GM23338 (cell line): ENCODE measurements at regions not wholly inside any gene's neighbourhood (a gene's known extent, or its start where the extent isn't known, plus 50 kb on each side); places are given as distances from the start of the nearest gene placed in this dataset.

Experiments used
- ATAC-seq: fragments of 200-7000 bp; cut with Tn5 transposase; 3 replicates; pipeline ENCODE4 v1.9.1; 2020
- DNase-seq: peaks from one replicate; pipeline ENCODE4 v3.0.0-alpha.2; 2015; ENCODE audit warnings: low spot score
- H2AFZ ChIP-seq: fragments of 200-600 bp; sonication (generic); 2 replicates; pipeline ENCODE4 v1.8.0; 2016; ENCODE audit warnings: antibody characterized with exemption, mild to moderate bottlenecking, moderate library complexity
- H3F3A ChIP-seq: fragments of 200-600 bp; sonication (generic); replicated peaks from 2 replicates; pipeline ENCODE4 v1.8.0; 2017; ENCODE audit warnings: antibody characterized with exemption, mixed run types, low read depth
- H3K27ac ChIP-seq: fragments of 200-600 bp; sonication (generic); 2 replicates; pipeline ENCODE4 v1.6.1; 2016; ENCODE audit warnings: low read depth
- H3K27me3 ChIP-seq: fragments of 200-600 bp; sonication (generic); 2 replicates; pipeline ENCODE4 v1.8.0; 2016; ENCODE audit warnings: mild to moderate bottlenecking, mixed run types, moderate library complexity; ENCODE audit not compliant: insufficient read depth
- H3K36me3 ChIP-seq: fragments of 200-600 bp; sonication (generic); 2 replicates; pipeline ENCODE4 v1.8.0; 2016; ENCODE audit warnings: mild to moderate bottlenecking; ENCODE audit not compliant: insufficient read depth
- H3K4me1 ChIP-seq: fragments of 200-600 bp; sonication (generic); 2 replicates; pipeline ENCODE4 v1.8.0; 2016; ENCODE audit warnings: mild to moderate bottlenecking, moderate library complexity; ENCODE audit not compliant: insufficient read depth
- H3K4me2 ChIP-seq: fragments of 200-600 bp; sonication (generic); 2 replicates; pipeline ENCODE4 v1.7.1; 2017; ENCODE audit warnings: mixed run types
- H3K4me3 ChIP-seq: fragments of 200-600 bp; sonication (generic); 2 replicates; pipeline ENCODE4 v1.6.1; 2016; ENCODE audit warnings: mixed run types
- H3K79me2 ChIP-seq: fragments of 200-600 bp; sonication (generic); replicated peaks from 2 replicates; pipeline ENCODE4 v1.8.0; 2017; ENCODE audit warnings: mild to moderate bottlenecking; ENCODE audit not compliant: insufficient read depth
- H3K9me2 ChIP-seq: fragments of 200-600 bp; sonication (generic); 2 replicates; pipeline ENCODE4 v1.8.0; 2017; ENCODE audit not compliant: insufficient read depth
- H4K20me1 ChIP-seq: fragments of 200-600 bp; sonication (generic); replicated peaks from 2 replicates; pipeline ENCODE4 v1.8.0; 2017; ENCODE audit warnings: mild to moderate bottlenecking; ENCODE audit not compliant: insufficient read depth
- H3K27ac Mint-ChIP-seq: 2 replicates; pipeline ENCODE4 v1.8.0; 2020; ENCODE audit warnings: inconsistent platforms, mild to moderate bottlenecking, moderate library complexity, mixed read lengths
- H3K27me3 Mint-ChIP-seq: 3 replicates; pipeline ENCODE4 v1.8.0; 2022; ENCODE audit warnings: low read depth, mild to moderate bottlenecking, moderate library complexity, mixed read lengths, inconsistent platforms; ENCODE audit not compliant: insufficient read depth, poor library complexity
- H3K36me3 Mint-ChIP-seq: 3 replicates; pipeline ENCODE4 v1.8.0; 2021; ENCODE audit warnings: low read depth, mild to moderate bottlenecking, inconsistent platforms, moderate library complexity, mixed read lengths
- H3K4me1 Mint-ChIP-seq: 3 replicates; pipeline ENCODE4 v1.8.0; 2020; ENCODE audit warnings: mild to moderate bottlenecking, inconsistent platforms, mixed read lengths
- H3K4me3 Mint-ChIP-seq: 3 replicates; pipeline ENCODE4 v1.8.0; 2021; ENCODE audit warnings: moderate library complexity, mild to moderate bottlenecking, inconsistent platforms, mixed read lengths
- H3K9me3 Mint-ChIP-seq: 3 replicates; pipeline ENCODE4 v1.8.0; 2020; ENCODE audit warnings: moderate library complexity, mild to moderate bottlenecking, inconsistent platforms, mixed read lengths
- CREB1 ChIP-seq: fragments of 250-450 bp; sonication (Bioruptor Pico); IDR thresholded peaks from 2 replicates; pipeline ENCODE4 v1.5.0; 2020; ENCODE audit warnings: low read depth, mild to moderate bottlenecking, moderate library complexity
- EZH2 ChIP-seq: fragments of 200-600 bp; sonication (generic); IDR thresholded peaks from one replicate; pipeline ENCODE4 v1.8.0; 2017; ENCODE audit warnings: antibody characterized with exemption, mild to moderate bottlenecking, low read depth; ENCODE audit not compliant: unreplicated experiment
- EZH2phosphoT487 ChIP-seq: fragments of 200-600 bp; sonication (generic); IDR thresholded peaks from one replicate; pipeline ENCODE4 v1.8.1; 2018; ENCODE audit warnings: antibody characterized with exemption; ENCODE audit not compliant: unreplicated experiment
- JUNB ChIP-seq: IDR thresholded peaks from one replicate; pipeline ENCODE4 v1.6.1; 2016; ENCODE audit warnings: antibody characterized with exemption; ENCODE audit not compliant: unreplicated experiment
- NANOG ChIP-seq: IDR thresholded peaks from 2 replicates; pipeline ENCODE4 v1.6.1; 2016; ENCODE audit warnings: antibody characterized with exemption, borderline replicate concordance
- POLR2AphosphoS5 ChIP-seq: IDR thresholded peaks from 2 replicates; pipeline ENCODE4 v1.6.1; 2016; ENCODE audit warnings: antibody characterized with exemption, low read depth
- STAT1 ChIP-seq: IDR thresholded peaks from one replicate; pipeline ENCODE4 v1.6.1; 2016; ENCODE audit warnings: antibody characterized with exemption; ENCODE audit not compliant: unreplicated experiment
- ZNF114 ChIP-seq: fragments of 250-450 bp; sonication (Bioruptor Pico); IDR thresholded peaks from 2 replicates; pipeline ENCODE4 v1.5.0; 2020; ENCODE audit warnings: mild to moderate bottlenecking, moderate library complexity
- ZNF331 ChIP-seq: fragments of 250-450 bp; sonication (Bioruptor Pico); IDR thresholded peaks from 2 replicates; pipeline ENCODE4 v1.5.0; 2020; ENCODE audit warnings: low read depth, mild to moderate bottlenecking, moderate library complexity
- TF ChIP-seq, protein P1 (sequence below): IDR thresholded peaks from 2 replicates; pipeline ENCODE4 v1.6.1; 2016; ENCODE audit warnings: antibody characterized with exemption
- TF ChIP-seq, protein P2 (sequence below): IDR thresholded peaks from one replicate; pipeline ENCODE4 v1.6.1; 2018; ENCODE audit warnings: antibody characterized with exemption; ENCODE audit not compliant: unreplicated experiment
- TF ChIP-seq, protein P3 (sequence below), 2 experiments: fragments of 200-600 bp in 1 of 2; sonication (generic) in 1 of 2; conservative IDR thresholded peaks; 2 replicates each; pipeline versions ENCODE4 v1.5.1 to v1.6.1; 2016 to 2017; ENCODE audit warnings: antibody characterized with exemption in 2 of 2, low read depth in 2 of 2, mild to moderate bottlenecking in 2 of 2, moderate library complexity in 1 of 2
- TF ChIP-seq, protein P4 (sequence below): fragments of 250-450 bp; sonication (Bioruptor Pico); IDR thresholded peaks from 2 replicates; pipeline ENCODE4 v1.5.0; 2020; ENCODE audit warnings: mild to moderate bottlenecking, moderate library complexity

GRCh38 chr7:23894892-23895569 is 185.0 kb downstream of the STK31 start:
- DNase-seq (no peak), ATAC-seq (no peak)
- Histone ChIP-seq H3K4me2 (no peak overlapping the region), H4K20me1 (no peaks in the 10 kb centered on the region), H3K9me2 (no peaks in the 10 kb centered on the region), H3K4me3 (no peak overlapping the region), H3K4me1 (no peaks in the 10 kb centered on the region), H2AFZ (no peak overlapping the region), H3K27ac (no peak overlapping the region), H3K79me2 (no peaks in the 10 kb centered on the region), H3F3A (no peaks in the 10 kb centered on the region), H3K36me3 (no peaks in the 10 kb centered on the region), H3K27me3 (no peaks in the 10 kb centered on the region)
- Mint-ChIP-seq H3K27me3 (no peaks in the 10 kb centered on the region), H3K36me3 (no peaks in the 10 kb centered on the region), H3K4me1 (peaks cover 3% of the 10 kb centered on the region; the same call in 2 of the 3 replicates), H3K9me3 (no peaks in the 10 kb centered on the region), H3K27ac (no peak overlapping the region), H3K4me3 (no peak overlapping the region)
- TF ChIP-seq, protein P1, sequence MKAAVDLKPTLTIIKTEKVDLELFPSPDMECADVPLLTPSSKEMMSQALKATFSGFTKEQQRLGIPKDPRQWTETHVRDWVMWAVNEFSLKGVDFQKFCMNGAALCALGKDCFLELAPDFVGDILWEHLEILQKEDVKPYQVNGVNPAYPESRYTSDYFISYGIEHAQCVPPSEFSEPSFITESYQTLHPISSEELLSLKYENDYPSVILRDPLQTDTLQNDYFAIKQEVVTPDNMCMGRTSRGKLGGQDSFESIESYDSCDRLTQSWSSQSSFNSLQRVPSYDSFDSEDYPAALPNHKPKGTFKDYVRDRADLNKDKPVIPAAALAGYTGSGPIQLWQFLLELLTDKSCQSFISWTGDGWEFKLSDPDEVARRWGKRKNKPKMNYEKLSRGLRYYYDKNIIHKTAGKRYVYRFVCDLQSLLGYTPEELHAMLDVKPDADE: no peak
- TF ChIP-seq CREB1 (CRISPR knock-in tag): no peak
- no peak for TF ChIP-seq EZH2phosphoT487
- no peak for TF ChIP-seq ZNF114 (CRISPR knock-in tag)
- TF ChIP-seq STAT1: no peak
- TF ChIP-seq ZNF331 (CRISPR knock-in tag): no peak
- no peak for TF ChIP-seq JUNB
- TF ChIP-seq, protein P2, sequence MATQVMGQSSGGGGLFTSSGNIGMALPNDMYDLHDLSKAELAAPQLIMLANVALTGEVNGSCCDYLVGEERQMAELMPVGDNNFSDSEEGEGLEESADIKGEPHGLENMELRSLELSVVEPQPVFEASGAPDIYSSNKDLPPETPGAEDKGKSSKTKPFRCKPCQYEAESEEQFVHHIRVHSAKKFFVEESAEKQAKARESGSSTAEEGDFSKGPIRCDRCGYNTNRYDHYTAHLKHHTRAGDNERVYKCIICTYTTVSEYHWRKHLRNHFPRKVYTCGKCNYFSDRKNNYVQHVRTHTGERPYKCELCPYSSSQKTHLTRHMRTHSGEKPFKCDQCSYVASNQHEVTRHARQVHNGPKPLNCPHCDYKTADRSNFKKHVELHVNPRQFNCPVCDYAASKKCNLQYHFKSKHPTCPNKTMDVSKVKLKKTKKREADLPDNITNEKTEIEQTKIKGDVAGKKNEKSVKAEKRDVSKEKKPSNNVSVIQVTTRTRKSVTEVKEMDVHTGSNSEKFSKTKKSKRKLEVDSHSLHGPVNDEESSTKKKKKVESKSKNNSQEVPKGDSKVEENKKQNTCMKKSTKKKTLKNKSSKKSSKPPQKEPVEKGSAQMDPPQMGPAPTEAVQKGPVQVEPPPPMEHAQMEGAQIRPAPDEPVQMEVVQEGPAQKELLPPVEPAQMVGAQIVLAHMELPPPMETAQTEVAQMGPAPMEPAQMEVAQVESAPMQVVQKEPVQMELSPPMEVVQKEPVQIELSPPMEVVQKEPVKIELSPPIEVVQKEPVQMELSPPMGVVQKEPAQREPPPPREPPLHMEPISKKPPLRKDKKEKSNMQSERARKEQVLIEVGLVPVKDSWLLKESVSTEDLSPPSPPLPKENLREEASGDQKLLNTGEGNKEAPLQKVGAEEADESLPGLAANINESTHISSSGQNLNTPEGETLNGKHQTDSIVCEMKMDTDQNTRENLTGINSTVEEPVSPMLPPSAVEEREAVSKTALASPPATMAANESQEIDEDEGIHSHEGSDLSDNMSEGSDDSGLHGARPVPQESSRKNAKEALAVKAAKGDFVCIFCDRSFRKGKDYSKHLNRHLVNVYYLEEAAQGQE: no peak
- TF ChIP-seq POLR2AphosphoS5: no peak
- no peak for TF ChIP-seq NANOG
- TF ChIP-seq, protein P3, sequence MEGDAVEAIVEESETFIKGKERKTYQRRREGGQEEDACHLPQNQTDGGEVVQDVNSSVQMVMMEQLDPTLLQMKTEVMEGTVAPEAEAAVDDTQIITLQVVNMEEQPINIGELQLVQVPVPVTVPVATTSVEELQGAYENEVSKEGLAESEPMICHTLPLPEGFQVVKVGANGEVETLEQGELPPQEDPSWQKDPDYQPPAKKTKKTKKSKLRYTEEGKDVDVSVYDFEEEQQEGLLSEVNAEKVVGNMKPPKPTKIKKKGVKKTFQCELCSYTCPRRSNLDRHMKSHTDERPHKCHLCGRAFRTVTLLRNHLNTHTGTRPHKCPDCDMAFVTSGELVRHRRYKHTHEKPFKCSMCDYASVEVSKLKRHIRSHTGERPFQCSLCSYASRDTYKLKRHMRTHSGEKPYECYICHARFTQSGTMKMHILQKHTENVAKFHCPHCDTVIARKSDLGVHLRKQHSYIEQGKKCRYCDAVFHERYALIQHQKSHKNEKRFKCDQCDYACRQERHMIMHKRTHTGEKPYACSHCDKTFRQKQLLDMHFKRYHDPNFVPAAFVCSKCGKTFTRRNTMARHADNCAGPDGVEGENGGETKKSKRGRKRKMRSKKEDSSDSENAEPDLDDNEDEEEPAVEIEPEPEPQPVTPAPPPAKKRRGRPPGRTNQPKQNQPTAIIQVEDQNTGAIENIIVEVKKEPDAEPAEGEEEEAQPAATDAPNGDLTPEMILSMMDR (conservative IDR thresholded peaks at IDR 0.05; ENCODE audit: low read depth in 2 of 2): no peak
- no peak for TF ChIP-seq EZH2
- TF ChIP-seq, protein P4, sequence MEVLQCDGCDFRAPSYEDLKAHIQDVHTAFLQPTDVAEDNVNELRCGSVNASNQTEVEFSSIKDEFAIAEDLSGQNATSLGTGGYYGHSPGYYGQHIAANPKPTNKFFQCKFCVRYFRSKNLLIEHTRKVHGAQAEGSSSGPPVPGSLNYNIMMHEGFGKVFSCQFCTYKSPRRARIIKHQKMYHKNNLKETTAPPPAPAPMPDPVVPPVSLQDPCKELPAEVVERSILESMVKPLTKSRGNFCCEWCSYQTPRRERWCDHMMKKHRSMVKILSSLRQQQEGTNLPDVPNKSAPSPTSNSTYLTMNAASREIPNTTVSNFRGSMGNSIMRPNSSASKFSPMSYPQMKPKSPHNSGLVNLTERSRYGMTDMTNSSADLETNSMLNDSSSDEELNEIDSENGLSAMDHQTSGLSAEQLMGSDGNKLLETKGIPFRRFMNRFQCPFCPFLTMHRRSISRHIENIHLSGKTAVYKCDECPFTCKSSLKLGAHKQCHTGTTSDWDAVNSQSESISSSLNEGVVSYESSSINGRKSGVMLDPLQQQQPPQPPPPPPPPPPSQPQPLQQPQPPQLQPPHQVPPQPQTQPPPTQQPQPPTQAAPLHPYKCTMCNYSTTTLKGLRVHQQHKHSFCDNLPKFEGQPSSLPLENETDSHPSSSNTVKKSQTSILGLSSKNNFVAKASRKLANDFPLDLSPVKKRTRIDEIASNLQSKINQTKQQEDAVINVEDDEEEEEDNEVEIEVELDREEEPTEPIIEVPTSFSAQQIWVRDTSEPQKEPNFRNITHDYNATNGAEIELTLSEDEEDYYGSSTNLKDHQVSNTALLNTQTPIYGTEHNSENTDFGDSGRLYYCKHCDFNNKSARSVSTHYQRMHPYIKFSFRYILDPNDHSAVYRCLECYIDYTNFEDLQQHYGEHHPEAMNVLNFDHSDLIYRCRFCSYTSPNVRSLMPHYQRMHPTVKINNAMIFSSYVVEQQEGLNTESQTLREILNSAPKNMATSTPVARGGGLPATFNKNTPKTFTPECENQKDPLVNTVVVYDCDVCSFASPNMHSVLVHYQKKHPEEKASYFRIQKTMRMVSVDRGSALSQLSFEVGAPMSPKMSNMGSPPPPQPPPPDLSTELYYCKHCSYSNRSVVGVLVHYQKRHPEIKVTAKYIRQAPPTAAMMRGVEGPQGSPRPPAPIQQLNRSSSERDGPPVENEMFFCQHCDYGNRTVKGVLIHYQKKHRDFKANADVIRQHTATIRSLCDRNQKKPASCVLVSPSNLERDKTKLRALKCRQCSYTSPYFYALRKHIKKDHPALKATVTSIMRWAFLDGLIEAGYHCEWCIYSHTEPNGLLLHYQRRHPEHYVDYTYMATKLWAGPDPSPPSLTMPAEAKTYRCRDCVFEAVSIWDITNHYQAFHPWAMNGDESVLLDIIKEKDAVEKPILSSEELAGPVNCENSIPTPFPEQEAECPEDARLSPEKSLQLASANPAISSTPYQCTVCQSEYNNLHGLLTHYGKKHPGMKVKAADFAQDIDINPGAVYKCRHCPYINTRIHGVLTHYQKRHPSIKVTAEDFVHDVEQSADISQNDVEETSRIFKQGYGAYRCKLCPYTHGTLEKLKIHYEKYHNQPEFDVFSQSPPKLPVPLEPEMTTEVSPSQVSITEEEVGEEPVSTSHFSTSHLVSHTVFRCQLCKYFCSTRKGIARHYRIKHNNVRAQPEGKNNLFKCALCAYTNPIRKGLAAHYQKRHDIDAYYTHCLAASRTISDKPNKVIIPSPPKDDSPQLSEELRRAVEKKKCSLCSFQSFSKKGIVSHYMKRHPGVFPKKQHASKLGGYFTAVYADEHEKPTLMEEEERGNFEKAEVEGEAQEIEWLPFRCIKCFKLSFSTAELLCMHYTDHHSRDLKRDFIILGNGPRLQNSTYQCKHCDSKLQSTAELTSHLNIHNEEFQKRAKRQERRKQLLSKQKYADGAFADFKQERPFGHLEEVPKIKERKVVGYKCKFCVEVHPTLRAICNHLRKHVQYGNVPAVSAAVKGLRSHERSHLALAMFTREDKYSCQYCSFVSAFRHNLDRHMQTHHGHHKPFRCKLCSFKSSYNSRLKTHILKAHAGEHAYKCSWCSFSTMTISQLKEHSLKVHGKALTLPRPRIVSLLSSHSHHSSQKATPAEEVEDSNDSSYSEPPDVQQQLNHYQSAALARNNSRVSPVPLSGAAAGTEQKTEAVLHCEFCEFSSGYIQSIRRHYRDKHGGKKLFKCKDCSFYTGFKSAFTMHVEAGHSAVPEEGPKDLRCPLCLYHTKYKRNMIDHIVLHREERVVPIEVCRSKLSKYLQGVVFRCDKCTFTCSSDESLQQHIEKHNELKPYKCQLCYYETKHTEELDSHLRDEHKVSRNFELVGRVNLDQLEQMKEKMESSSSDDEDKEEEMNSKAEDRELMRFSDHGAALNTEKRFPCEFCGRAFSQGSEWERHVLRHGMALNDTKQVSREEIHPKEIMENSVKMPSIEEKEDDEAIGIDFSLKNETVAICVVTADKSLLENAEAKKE (CRISPR knock-in tag): no peak
